ENCODE measurements at regions not wholly inside any gene's neighbourhood (a gene's known extent, or its start where the extent isn't known, plus 50 kb on each side); places are given as distances from the start of the nearest gene placed in this dataset.

- TF ChIP-seq EP300 (IDR thresholded peaks at IDR 0.05) (no peak), POLR2A (IDR thresholded peaks at IDR 0.05) (no peak), CTCF (IDR thresholded peaks at IDR 0.05) (no peak)
Measured at GRCh38 chr2:56743807-56744206, 560.0 kb downstream of the CCDC85A start.

Data from ovary (tissue), 3 donors.